GM18868 (cell line): ENCODE measurements at regions not wholly inside any gene's neighbourhood (a gene's known extent, or its start where the extent isn't known, plus 50 kb on each side); places are given as distances from the start of the nearest gene placed in this dataset.

Experiments
- ATAC-seq: cut with Tn5 transposase; IDR thresholded peaks from one replicate; pipeline ENCODE4 v1.9.1; 2021; ENCODE audit warnings: mild to moderate bottlenecking, moderate library complexity; ENCODE audit not compliant: unreplicated experiment

DNA sequence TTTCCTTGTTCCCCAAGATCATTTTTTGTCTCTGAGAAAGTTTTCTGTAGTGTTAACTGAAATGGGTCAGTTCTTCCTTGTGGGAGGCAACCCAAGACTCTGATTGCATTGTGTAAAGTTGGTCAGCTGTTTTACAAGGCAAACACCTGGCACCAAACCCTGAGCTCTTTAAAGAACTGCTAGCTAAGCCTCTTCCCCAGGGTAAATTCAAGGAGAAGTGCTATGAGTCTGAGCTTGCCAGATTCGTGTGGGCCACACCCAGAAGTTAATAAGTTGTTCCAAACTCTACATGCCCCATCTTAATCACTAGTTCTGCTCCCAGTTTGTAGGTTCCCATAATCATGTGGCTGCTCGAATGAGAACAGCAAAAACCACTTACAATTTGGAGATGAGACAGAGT is 214.5 kb downstream of the BTG1 start:
- ATAC-seq, result no peak

DNA sequence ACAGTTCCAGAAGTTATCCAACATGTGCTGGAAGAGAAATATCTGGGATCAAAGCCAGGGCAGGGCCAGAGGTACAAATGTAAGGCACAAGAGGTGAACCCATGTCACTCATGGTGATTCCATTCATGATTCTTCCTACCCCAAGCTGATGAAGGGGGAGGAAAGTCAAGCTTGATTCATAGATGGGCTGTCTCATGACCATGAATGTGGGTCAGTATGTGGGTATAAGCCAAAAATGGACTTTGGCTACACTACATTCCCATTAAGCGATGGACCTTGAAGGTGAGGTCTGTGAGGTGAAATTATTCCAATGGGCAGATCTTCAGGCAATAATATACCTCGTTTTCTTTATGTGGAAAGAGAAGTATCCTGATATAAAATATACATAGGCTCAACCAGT is 217.1 kb downstream of the BTG1 start:
- no peak for ATAC-seq

GRCh38 chr12:91926848-91927247 is 218.8 kb downstream of the BTG1 start:
- no peak for ATAC-seq

DNA sequence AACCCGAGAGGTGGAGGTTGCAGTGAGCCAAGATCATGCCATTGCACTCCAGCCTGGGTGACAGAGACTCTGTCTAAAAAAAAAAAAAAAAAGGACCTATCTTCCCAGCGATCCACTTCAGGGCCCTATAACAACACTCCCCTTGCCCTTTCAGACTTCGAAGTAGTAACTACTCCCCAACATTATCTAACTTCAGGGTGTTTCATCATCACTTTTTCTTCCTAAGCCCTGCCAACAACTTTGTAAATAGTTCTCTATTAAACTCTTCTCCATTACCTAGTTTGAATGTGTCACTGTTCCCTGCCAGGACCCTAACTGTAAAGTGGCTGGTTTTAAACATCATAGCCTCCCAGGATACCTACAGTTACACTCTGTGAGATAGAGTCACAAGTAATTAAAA is 220.8 kb downstream of the BTG1 start:
- no peak for ATAC-seq

DNA sequence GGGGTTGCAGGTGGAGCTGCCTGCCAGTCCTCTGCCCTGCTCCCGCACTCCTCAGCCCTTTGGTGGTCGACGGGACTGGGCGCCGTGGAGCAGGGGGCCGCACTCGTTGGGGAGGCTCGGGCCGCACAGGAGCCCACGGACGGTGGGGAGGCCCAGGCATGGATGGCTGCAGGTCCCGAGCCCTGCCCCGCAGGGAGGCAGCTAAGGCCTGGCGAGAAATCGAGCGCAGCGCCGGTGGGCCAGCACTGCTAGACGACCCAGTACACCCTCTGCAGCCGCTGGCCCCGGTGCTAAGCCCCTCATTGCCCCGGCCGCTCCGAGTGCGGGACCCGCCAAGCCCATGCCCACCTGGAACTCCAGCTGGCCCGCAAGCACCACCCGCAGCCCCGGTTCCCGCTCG is 221.8 kb downstream of the BTG1 start:
- no peak for ATAC-seq

GRCh38 chr12:91922674-91923073 is 223.0 kb downstream of the BTG1 start:
- ATAC-seq, result no peak

- ATAC-seq, result no peak
These were observed 223.5 kb downstream of the BTG1 start for GRCh38 chr12:91922139-91922538.

- no peak for ATAC-seq
These were observed 224.1 kb downstream of the BTG1 start for GRCh38 chr12:91921555-91921954.

- no peak for ATAC-seq
These were observed 224.9 kb downstream of the BTG1 start for GRCh38 chr12:91920741-91921140.

- no peak for ATAC-seq
These were observed 225.4 kb downstream of the BTG1 start for GRCh38 chr12:91920276-91920675.

- ATAC-seq, result no peak
These were observed 227.2 kb downstream of the BTG1 start for GRCh38 chr12:91918431-91918830.

DNA sequence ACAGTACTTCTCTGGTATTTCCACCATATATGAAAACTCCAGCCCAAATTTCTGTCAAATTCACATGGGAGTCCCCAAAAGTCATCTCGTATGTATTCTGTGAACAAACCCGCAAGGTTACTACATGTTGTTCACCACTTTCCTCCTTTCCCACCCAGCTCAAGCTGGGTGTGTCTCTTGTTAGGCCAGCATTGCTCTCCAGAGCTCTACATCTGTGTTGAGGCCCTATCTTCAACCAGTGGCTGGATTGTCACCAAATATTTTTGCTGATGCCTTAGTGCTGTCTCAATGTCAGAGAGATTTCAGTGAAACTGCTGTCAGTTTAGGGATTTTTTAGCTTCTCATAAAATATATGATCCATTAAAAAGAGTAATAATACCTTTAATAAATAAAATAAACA is 230.9 kb downstream of the BTG1 start:
- no peak for ATAC-seq

DNA sequence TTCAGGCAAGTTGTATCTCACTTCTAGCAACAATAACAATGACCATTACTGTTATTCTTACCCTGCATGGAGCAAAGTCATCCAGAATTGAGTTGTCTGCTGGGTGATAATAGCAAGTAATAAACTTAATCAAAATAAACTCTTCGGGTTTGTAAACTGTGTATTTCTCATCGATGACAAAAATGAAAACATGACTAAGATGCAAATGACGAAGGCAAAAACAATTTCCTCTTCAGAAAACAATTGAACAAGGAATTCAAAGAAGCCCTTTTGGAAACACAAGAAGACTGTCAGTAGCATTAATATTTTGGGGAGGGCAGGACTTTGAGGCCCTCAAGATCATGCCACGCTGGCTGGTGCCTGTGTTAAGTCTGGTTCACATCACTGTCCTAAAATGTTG is 232.0 kb downstream of the BTG1 start:
- no peak for ATAC-seq

DNA sequence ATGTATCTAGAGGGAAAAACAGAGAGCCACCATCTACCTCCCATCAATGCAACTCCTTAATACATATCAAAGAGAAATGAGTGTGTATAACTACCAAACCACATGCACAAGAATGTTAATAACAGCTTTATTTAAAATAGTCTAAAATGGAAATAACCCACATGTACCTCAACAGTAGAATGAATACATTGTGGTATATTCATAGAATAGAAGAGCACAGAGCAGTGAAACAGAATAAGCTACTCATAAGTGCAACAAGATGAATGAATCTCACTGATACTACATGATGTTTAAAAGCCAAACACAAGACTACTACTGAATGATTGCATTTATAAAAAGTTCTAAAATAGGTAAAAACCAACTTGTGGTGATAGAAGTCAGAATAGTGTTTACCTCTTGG is 232.5 kb downstream of the BTG1 start:
- ATAC-seq, result no peak

DNA sequence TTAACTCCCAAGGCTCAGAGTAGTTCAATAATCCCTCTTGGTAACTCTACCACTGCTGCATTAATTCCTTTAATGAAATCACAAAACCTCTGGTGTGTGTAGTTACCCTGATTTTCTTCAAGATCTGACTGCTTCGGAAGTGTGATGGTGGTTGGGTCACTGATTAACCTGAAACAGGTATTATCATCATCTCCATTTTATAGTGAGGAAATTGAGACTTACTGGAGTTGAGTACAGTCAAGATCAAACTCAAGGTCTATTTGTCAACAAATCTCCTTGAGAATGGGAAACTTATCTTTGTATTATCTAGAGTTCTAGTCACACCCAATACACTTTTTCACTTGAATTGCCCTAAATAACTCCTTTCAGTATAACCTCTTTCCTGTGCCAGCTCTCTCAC is 233.5 kb downstream of the BTG1 start:
- no peak for ATAC-seq

GRCh38 chr12:91910871-91911388 is 234.7 kb downstream of the BTG1 start:
- ATAC-seq, result no peak

GRCh38 chr12:91902860-91903683 is 242.6 kb downstream of the BTG1 start:
- ATAC-seq, result no peak

DNA sequence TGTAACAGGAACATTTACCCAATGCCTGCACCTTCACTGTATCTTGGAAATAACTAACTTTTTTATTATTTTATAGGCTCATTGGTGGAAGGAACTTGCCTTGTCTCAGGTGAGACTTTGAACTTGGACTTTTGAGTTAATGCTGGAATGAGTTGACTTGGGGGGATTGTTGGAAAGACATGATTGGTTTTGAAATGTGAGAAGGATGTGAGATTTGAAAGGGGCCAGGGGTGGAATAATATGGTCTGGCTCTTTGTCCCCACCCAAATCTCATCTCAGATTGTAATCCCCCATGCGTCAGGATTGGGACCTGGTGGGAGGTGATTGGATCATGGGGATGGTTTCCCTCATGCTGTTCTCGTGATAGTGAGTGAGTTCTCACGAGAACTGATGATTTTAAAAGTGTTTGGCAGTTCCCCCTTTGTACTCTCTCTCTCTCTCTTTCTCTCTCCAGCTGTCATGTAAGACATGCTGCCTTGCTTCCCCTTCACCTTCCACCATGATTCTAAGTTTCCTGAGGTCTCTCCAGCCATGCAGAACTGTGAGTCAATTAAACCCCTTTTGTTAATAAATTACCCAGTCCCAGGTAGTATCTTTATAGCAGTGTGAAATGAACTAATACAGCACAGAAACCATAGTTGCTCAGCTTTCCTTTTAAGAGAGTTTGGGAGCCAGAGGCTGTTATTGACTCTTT is 244.1 kb downstream of the BTG1 start:
- ATAC-seq, result no peak

GRCh38 chr12:91900971-91901370 is 244.7 kb downstream of the BTG1 start:
- ATAC-seq, result no peak

GRCh38 chr12:91899056-91899455 is 246.6 kb downstream of the BTG1 start:
- no peak for ATAC-seq

DNA sequence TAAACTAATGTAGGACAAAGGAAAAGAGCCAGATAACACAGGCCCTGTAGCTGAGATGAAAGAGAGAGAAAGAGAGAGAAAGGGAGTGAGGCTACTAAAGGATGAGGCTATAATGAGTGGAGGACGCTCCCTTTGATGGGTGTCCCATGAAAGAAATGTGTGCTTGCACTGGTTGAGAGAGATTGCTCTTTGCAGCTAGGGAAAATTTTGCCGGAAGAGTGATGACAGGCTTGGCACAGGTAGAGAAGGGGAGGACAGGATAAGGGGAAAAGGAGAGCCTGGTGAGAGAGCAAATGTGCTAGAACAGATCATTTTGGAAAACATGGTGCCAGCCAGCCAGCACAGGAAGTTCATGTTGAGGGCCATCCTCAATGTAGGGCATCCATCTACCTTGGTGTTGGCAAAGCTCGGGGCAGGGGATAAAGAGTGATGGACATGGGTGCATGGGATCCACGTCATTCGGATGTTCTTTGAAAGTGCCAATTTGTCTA is 248.6 kb downstream of the BTG1 start:
- ATAC-seq, result no peak
